Smooth muscle cell (in vitro differentiated cells): ENCODE measurements at regions not wholly inside any gene's neighbourhood (a gene's known extent, or its start where the extent isn't known, plus 50 kb on each side); places are given as distances from the start of the nearest gene placed in this dataset.

ENCODE experiments used
- DNase-seq: peaks from one replicate; lab custom pipeline; 2025; ENCODE audit not compliant: unreplicated experiment; lab: John Stamatoyannopoulos, UW
- H2AFZ ChIP-seq: fragments of 200-600 bp; sonication (generic); 2 replicates; pipeline ENCODE4 v1.6.0; 2016; ENCODE audit warnings: antibody characterized with exemption, low read depth, mild to moderate bottlenecking
- H3F3A ChIP-seq: fragments of 200-600 bp; sonication (generic); 2 replicates; pipeline ENCODE4 v1.6.0; 2017; ENCODE audit warnings: antibody characterized with exemption, low read depth
- H3K27ac ChIP-seq: fragments of 200-600 bp; sonication (generic); 2 replicates; pipeline ENCODE4 v1.5.1; 2016; ENCODE audit warnings: low read depth, mild to moderate bottlenecking
- H3K27me3 ChIP-seq: fragments of 200-600 bp; sonication (generic); 2 replicates; pipeline ENCODE4 v1.6.1; 2016; ENCODE audit warnings: low read depth, mild to moderate bottlenecking
- H3K36me3 ChIP-seq: fragments of 200-600 bp; sonication (generic); 2 replicates; pipeline ENCODE4 v1.5.1; 2016; ENCODE audit warnings: low read depth
- H3K4me1 ChIP-seq: fragments of 200-600 bp; sonication (generic); 2 replicates; pipeline ENCODE4 v1.5.1; 2016; ENCODE audit warnings: low read depth
- H3K4me2 ChIP-seq: fragments of 200-600 bp; sonication (generic); 2 replicates; pipeline ENCODE4 v1.6.0; 2016; ENCODE audit warnings: mild to moderate bottlenecking
- H3K4me3 ChIP-seq: fragments of 200-600 bp; sonication (generic); 2 replicates; pipeline ENCODE4 v1.5.1; 2016; ENCODE audit warnings: mild to moderate bottlenecking
- H3K79me2 ChIP-seq: fragments of 200-600 bp; sonication (generic); 2 replicates; pipeline ENCODE4 v1.6.0; 2016; ENCODE audit warnings: low read depth, mild to moderate bottlenecking
- H3K9ac ChIP-seq: fragments of 200-600 bp; sonication (generic); 2 replicates; pipeline ENCODE4 v1.6.0; 2016; ENCODE audit warnings: low read depth
- H3K9me3 ChIP-seq: fragments of 200-600 bp; sonication (generic); replicated peaks from 2 replicates; pipeline ENCODE4 v1.5.1; 2016; ENCODE audit warnings: low read depth
- H4K20me1 ChIP-seq: fragments of 200-600 bp; sonication (generic); 2 replicates; pipeline ENCODE4 v1.6.0; 2016; ENCODE audit warnings: low read depth
- CTCF ChIP-seq: fragments of 200-600 bp; sonication (generic); IDR thresholded peaks from 2 replicates; pipeline ENCODE4 v1.5.1; 2017; ENCODE audit warnings: borderline replicate concordance, mild to moderate bottlenecking, antibody characterized with exemption; ENCODE audit not compliant: insufficient read depth, poor library complexity, severe bottlenecking
- WGBS: methylation state at CpG from one replicate; pipeline ENCODE4 v1.1.7; 2016; ENCODE audit warnings: low lambda C conversion rate; 5-methylcytosine and 5-hydroxymethylcytosine counted together

- H3K4me1 ChIP-seq: no peaks in the 10 kb centered on the region
- no peak for DNase-seq
- 90% methylated on average over 4 of the region's 4 CpGs for WGBS
- no peak overlapping the region for H2AFZ ChIP-seq
- no peak overlapping the region for H3K4me2 ChIP-seq
- H3K36me3 ChIP-seq: peaks cover 7% of the 10 kb centered on the region
- H3K27me3 ChIP-seq: no peaks in the 10 kb centered on the region
- H3K4me3 ChIP-seq: no peak overlapping the region
- H3F3A ChIP-seq: no peaks in the 10 kb centered on the region
- H3K27ac ChIP-seq: no peak overlapping the region
- TF ChIP-seq CTCF: no peak
- no peak overlapping the region for H3K9ac ChIP-seq
- H3K9me3 ChIP-seq: no peaks in the 10 kb centered on the region
- peaks cover 15% of the 10 kb centered on the region for H4K20me1 ChIP-seq
- H3K79me2 ChIP-seq: no peaks in the 10 kb centered on the region
Observed at GRCh38 chr7:149610441-149611011, 112.9 kb upstream of the ZNF746 start.

- DNase-seq: no peak
- WGBS: 93% methylated on average over 2 of the region's 2 CpGs
- Histone ChIP-seq H3K4me3 (no peak overlapping the region), H3K9me3 (no peaks in the 10 kb centered on the region), H3K79me2 (no peaks in the 10 kb centered on the region), H3F3A (no peaks in the 10 kb centered on the region), H4K20me1 (peaks cover 3% of the 10 kb centered on the region), H2AFZ (no peak overlapping the region), H3K27ac (no peak overlapping the region), H3K27me3 (no peaks in the 10 kb centered on the region), H3K4me2 (no peak overlapping the region), H3K4me1 (no peaks in the 10 kb centered on the region), H3K9ac (no peak overlapping the region), H3K36me3 (peaks cover 7% of the 10 kb centered on the region)
- no peak for TF ChIP-seq CTCF
Observed at GRCh38 chr7:149608168-149608567, 110.6 kb upstream of the ZNF746 start.

- H3K36me3 ChIP-seq: peaks cover 7% of the 10 kb centered on the region
- WGBS: 97% methylated on average over 4 of the region's 4 CpGs
Observed at GRCh38 chr7:149607683-149608082, 110.1 kb upstream of the ZNF746 start.

More at GRCh38 chr7:149607683-149608082, 110.1 kb upstream of the ZNF746 start:
- DNase-seq: no peak
- no peak overlapping the region for H2AFZ ChIP-seq
- no peaks in the 10 kb centered on the region for H3K9me3 ChIP-seq
- no peaks in the 10 kb centered on the region for H3K4me1 ChIP-seq
- H3K4me2 ChIP-seq: no peak overlapping the region
- no peak for TF ChIP-seq CTCF
- no peak overlapping the region for H3K4me3 ChIP-seq
- H3K9ac ChIP-seq: no peak overlapping the region
- peaks cover 3% of the 10 kb centered on the region for H4K20me1 ChIP-seq
- H3K79me2 ChIP-seq: no peaks in the 10 kb centered on the region
- H3K27me3 ChIP-seq: no peaks in the 10 kb centered on the region
- H3F3A ChIP-seq: no peaks in the 10 kb centered on the region
- H3K27ac ChIP-seq: no peak overlapping the region
